Thymus (tissue), 11 donors: ENCODE measurements at regions not wholly inside any gene's neighbourhood (a gene's known extent, or its start where the extent isn't known, plus 50 kb on each side); places are given as distances from the start of the nearest gene placed in this dataset.
"Not testable (repeated sequence)": the region's sequence is repeated elsewhere in the genome, so short reads cannot be mapped to it uniquely, and the experiment has no call there.

Source experiments
- DNase-seq, 9 donors: peaks; one replicate each; pipeline ENCODE4 v3.0.0-alpha.2; 2013; ENCODE audit warnings: low spot score in 9 of 9, low read depth in 6 of 9, missing footprints in 1 of 9
- H3K27ac ChIP-seq, 2 donors: one replicate each; pipeline ENCODE4 v1.5.1; 2013; ENCODE audit warnings: control low read depth in 1 of 2, low read depth in 1 of 2, low read length in 1 of 2, mild to moderate bottlenecking in 1 of 2, moderate library complexity in 1 of 2
- H3K27me3 ChIP-seq, 2 donors: one replicate each; pipeline ENCODE4 v1.5.1; 2013; ENCODE audit warnings: low read length in 1 of 2; ENCODE audit not compliant: control insufficient read depth in 2 of 2, insufficient read depth in 1 of 2
- H3K36me3 ChIP-seq, 2 donors: one replicate each; pipeline ENCODE4 v1.5.1; 2013; ENCODE audit warnings: low read length in 1 of 2, mild to moderate bottlenecking in 1 of 2, moderate library complexity in 1 of 2; ENCODE audit not compliant: control insufficient read depth in 2 of 2, insufficient read depth in 2 of 2
- H3K4me1 ChIP-seq, 2 donors: one replicate each; pipeline ENCODE4 v1.5.1; 2013; ENCODE audit warnings: low read length in 2 of 2; ENCODE audit not compliant: control insufficient read depth in 2 of 2, insufficient read depth in 2 of 2
- H3K4me3 ChIP-seq, 2 donors: one replicate each; pipeline ENCODE4 v1.5.1; 2013; ENCODE audit warnings: low read length in 2 of 2, control low read depth in 1 of 2, mild to moderate bottlenecking in 1 of 2
- H3K9me3 ChIP-seq, 2 donors: one replicate each; pipeline ENCODE4 v1.5.1; 2013; ENCODE audit warnings: low read length in 1 of 2, mild to moderate bottlenecking in 1 of 2; ENCODE audit not compliant: control insufficient read depth in 2 of 2, insufficient read depth in 1 of 2
- WGBS: extraction: QIAGEN DNeasy Blood & Tissue Kit; methylation state at CpG from one replicate; pipeline ENCODE4 v1.1.7; 2013; 5-methylcytosine and 5-hydroxymethylcytosine counted together
- donor health status: healthy.

DNA sequence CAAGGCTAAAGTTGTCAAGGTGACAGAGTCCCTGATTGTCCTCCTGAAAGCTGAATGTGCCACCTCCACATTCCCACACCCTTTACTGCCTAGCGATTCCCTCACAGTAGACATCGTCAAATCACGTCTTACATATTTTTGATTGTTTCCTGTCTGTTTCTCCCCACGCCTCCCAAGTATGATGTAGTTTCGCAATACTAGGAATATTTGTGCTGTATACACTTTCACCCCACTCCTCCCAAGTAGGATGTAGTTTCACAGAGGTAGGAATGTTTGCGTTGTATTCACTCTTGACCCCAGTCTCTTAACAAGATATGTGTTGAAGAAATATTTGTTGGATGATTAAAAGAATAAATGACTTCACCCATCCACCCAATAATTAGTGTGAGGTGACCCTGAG is 524.1 kb downstream of the PRIM2 start:
- not testable (repeated sequence) for H3K9me3 ChIP-seq, DNase-seq, H3K36me3 ChIP-seq, H3K27me3 ChIP-seq, H3K4me1 ChIP-seq, H3K27ac ChIP-seq, H3K4me3 ChIP-seq
- WGBS = 89% methylated on average over 6 of the region's 6 CpGs

GRCh38 chr6:57853745-57854407 is 536.4 kb downstream of the PRIM2 start:
- DNase-seq, H3K4me1 ChIP-seq, H3K36me3 ChIP-seq, H3K27me3 ChIP-seq, H3K4me3 ChIP-seq, H3K27ac ChIP-seq, H3K9me3 ChIP-seq: not testable (repeated sequence)
- WGBS = 11% methylated on average over 31 of the region's 44 CpGs

DNA sequence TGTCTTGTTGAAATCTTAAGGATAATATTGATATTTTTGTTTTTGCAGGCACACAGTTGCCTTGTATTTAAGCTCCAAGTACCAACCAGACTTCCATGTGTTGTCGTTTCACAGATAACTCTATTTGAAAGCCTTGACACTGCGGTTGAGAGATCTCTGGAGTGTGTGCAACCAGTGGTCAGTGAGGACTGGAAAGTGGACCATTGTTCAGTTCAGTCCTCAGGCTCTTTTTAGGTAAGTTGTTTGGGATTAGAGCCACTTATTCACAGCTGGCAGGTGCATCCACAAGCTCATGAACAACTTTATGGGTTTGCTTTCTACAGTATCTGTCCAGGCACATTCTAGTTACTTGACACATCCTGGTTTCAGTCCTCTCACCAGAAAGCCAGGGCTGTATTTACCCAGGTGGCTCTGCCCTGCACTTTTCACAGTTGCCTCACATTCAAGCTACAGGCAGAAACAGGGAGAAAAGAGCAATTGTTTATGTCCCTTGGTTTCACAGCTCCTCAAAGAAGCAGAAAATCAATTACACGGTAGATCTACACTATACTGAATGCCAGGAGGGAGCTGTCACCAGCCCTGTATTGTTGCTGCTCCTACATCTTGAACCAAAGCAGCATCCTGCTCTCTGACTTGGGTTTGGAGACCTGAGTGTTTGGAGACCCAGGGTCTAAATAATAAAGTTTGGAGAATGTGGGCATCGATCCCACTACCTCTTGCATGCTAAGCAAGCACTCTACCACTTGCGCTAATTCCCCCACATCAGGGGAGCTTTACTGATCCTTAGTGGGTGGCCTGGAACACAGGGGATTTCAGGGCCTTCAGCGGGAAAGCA is 543.3 kb downstream of the PRIM2 start:
- WGBS = 83% methylated on average over 5 of the region's 6 CpGs
- not testable (repeated sequence) for H3K4me3 ChIP-seq, H3K4me1 ChIP-seq, H3K27me3 ChIP-seq, DNase-seq, H3K27ac ChIP-seq, H3K36me3 ChIP-seq, H3K9me3 ChIP-seq

DNA sequence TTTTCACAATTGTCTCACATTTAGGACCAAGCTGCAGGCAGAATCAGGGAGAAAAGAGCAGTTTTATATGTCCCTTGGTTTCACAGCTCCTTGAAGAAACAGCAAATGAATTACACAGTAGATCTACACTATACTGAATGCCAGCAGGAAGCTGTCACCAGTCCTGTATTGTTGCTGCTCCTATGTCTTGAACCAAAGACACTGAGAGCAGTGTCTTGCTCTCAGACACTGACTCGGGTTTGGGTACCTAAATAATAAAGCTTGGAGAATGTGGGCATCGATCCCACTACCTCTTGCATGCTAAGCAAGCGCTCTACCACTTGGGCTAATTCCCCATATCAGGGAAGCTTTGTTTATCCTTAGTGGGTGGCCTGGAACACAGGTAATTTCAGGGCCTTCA is 552.7 kb downstream of the PRIM2 start:
- WGBS = 55% methylated on average over 3 of the region's 3 CpGs
- H3K27me3 ChIP-seq, H3K4me1 ChIP-seq, H3K36me3 ChIP-seq, H3K4me3 ChIP-seq, H3K9me3 ChIP-seq, H3K27ac ChIP-seq, DNase-seq: not testable (repeated sequence)

DNA sequence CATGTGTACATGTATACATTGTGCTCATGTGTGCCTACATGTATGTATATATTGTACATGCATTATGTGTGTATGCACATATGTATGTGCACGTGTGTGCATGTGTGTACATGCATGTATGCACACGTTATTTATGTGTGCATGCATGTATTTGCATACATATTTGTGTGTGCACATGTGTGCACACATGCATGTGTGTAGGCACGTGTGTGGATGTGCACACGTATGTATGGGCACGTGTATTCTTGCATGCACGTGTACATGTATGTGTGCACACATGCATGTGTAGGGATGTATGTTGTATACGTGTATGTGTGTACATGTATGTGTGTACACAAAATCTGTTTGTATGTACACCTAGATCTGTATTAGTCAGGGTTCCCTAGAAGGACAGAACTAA is 556.0 kb downstream of the PRIM2 start:
- not testable (repeated sequence) for H3K4me1 ChIP-seq, H3K27me3 ChIP-seq, H3K4me3 ChIP-seq, H3K27ac ChIP-seq, DNase-seq, H3K36me3 ChIP-seq, H3K9me3 ChIP-seq
- WGBS = 69% methylated on average over 7 of the region's 7 CpGs

GRCh38 chr6:57876659-57877058 is 559.2 kb downstream of the PRIM2 start:
- H3K4me1 ChIP-seq, H3K4me3 ChIP-seq, H3K27me3 ChIP-seq, H3K9me3 ChIP-seq, DNase-seq, H3K36me3 ChIP-seq, H3K27ac ChIP-seq: not testable (repeated sequence)
- 91% methylated on average over 2 of the region's 2 CpGs for WGBS

- 93% methylated on average over 3 of the region's 3 CpGs for WGBS
Measured at GRCh38 chr6:57877729-57878128, 560.3 kb downstream of the PRIM2 start.

DNA sequence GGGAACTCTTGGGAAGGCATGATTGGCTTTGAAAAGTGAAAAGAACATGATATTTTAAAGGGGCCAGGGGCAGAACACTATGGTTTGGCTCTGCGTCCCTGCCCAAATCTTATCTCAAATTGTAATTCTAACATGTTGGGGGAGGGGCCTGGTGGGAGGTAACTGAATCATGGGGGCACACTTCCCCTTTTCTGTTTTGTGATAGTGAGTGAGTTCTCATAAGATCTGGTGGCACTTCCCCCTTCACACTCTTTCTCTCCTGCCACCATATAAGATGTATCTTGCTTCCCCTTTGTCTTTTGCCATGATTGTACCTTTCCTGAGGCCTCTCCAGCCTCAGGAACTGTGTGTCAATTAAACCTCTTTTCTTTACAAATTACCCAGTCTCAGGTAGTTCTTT is 561.4 kb downstream of the PRIM2 start:
- H3K4me3 ChIP-seq, H3K9me3 ChIP-seq, H3K4me1 ChIP-seq, DNase-seq, H3K27me3 ChIP-seq, H3K27ac ChIP-seq, H3K36me3 ChIP-seq: not testable (repeated sequence)
- 87% methylated on average over 1 of the region's 1 CpG for WGBS

More at GRCh38 chr6:57877729-57878128, 560.3 kb downstream of the PRIM2 start:
- H3K36me3 ChIP-seq, H3K9me3 ChIP-seq, DNase-seq, H3K27me3 ChIP-seq, H3K4me3 ChIP-seq, H3K4me1 ChIP-seq, H3K27ac ChIP-seq: not testable (repeated sequence)

GRCh38 chr6:57898850-57899249 is 581.4 kb downstream of the PRIM2 start:
- 92% methylated on average over 5 of the region's 5 CpGs for WGBS
- not testable (repeated sequence) for DNase-seq, H3K4me3 ChIP-seq, H3K27ac ChIP-seq, H3K9me3 ChIP-seq, H3K27me3 ChIP-seq, H3K36me3 ChIP-seq, H3K4me1 ChIP-seq
